ENCODE measurements at regions not wholly inside any gene's neighbourhood (a gene's known extent, or its start where the extent isn't known, plus 50 kb on each side); places are given as distances from the start of the nearest gene placed in this dataset.

GRCh38 chr1:188269956-188270355 is 1441.2 kb downstream of the PLA2G4A start (continued):
- TF ChIP-seq RFX5 (IDR thresholded peaks at IDR 0.05) (no peak), KDM1A (IDR thresholded peaks at IDR 0.05; ENCODE audit: low read depth) (no peak), RAD21 (conservative IDR thresholded peaks at IDR 0.05 in 1 of 2, IDR thresholded peaks at IDR 0.05 in 1 of 2) (no peak), RCOR1 (IDR thresholded peaks at IDR 0.05; ENCODE audit: low read depth, low read length) (no peak), HOXB13 (CRISPR knock-in tag; IDR thresholded peaks at IDR 0.05; ENCODE audit: low read depth) (no peak), ZSCAN20 (CRISPR knock-in tag; IDR thresholded peaks at IDR 0.05) (no peak), HMGXB4 (CRISPR knock-in tag; IDR thresholded peaks at IDR 0.05; ENCODE audit: borderline replicate concordance) (no peak), REST (IDR thresholded peaks at IDR 0.05) (no peak), BHLHE40 (IDR thresholded peaks at IDR 0.05; ENCODE audit: low read depth, low read length) (no peak), SREBF2 (IDR thresholded peaks at IDR 0.05) (no peak), EHMT2 (IDR thresholded peaks at IDR 0.05; ENCODE audit: low read depth) (no peak)

GRCh38 chr1:188270497-188270896 is 1441.7 kb downstream of the PLA2G4A start:
- no peak for ATAC-seq
- WGBS (ENCODE audit: missing lambda C conversion rate): 68% methylated on average over 1 of the region's 1 CpG
- no peak for DNase-seq (ENCODE audit: low read depth in 1 of 2, low spot score in 1 of 2)
- no peaks in the 10 kb centered on the region for H3K9me3 ChIP-seq
- ChIA-PET POLR2A (no interaction called here), CTCF (no interaction called here)
- H3K4me1 ChIP-seq: no peaks in the 10 kb centered on the region
- no peak overlapping the region for H3K27ac ChIP-seq
- TF ChIP-seq MYC (IDR thresholded peaks at IDR 0.05; ENCODE audit: borderline replicate concordance, low read length) (no peak), HMGXB4 (CRISPR knock-in tag; IDR thresholded peaks at IDR 0.05; ENCODE audit: borderline replicate concordance) (no peak), FOSL2 (IDR thresholded peaks at IDR 0.05) (no peak), FOSL2 (CRISPR knock-in tag; IDR thresholded peaks at IDR 0.05) (no peak), HOXB5 (CRISPR knock-in tag; IDR thresholded peaks at IDR 0.05) (no peak)
- H3K4me2 ChIP-seq: no peak overlapping the region
- H3K4me3 ChIP-seq: no peak overlapping the region
- no peak for FAIRE-seq

GRCh38 chr1:188277771-188278170 is 1449.0 kb downstream of the PLA2G4A start:
- DNase-seq (ENCODE audit: low read depth in 1 of 2, low spot score in 1 of 2): no peak
- TF ChIP-seq BCL3 (IDR thresholded peaks at IDR 0.05) (no peak), NR3C1 (IDR thresholded peaks at IDR 0.05) (no peak), FOSL2 (IDR thresholded peaks at IDR 0.05) (no peak), FOSL2 (CRISPR knock-in tag; IDR thresholded peaks at IDR 0.05) (no peak), ZC3H11A (IDR thresholded peaks at IDR 0.05) (no peak), PHF8 (IDR thresholded peaks at IDR 0.05; ENCODE audit: borderline replicate concordance, low read depth) (no peak), CEBPB (IDR thresholded peaks at IDR 0.05) (no peak), E2F6 (IDR thresholded peaks at IDR 0.05; ENCODE audit: borderline replicate concordance, low read depth) (no peak), NPAS2 (CRISPR knock-in tag; IDR thresholded peaks at IDR 0.05; ENCODE audit: borderline replicate concordance) (no peak), PBX3 (IDR thresholded peaks at IDR 0.05) (no peak), RARB (CRISPR knock-in tag; IDR thresholded peaks at IDR 0.05) (no peak), POLR2A (IDR thresholded peaks at IDR 0.05; ENCODE audit: low read length) (no peak)

More at GRCh38 chr1:188277771-188278170, 1449.0 kb downstream of the PLA2G4A start:
- Histone ChIP-seq H3K9me3 (no peaks in the 10 kb centered on the region), H3K4me1 (no peaks in the 10 kb centered on the region), H3K4me2 (no peak overlapping the region), H3K4me3 (no peak overlapping the region), H3K27ac (no peak overlapping the region)
- ChIA-PET POLR2A (no interaction called here), CTCF (no interaction called here)
- WGBS (ENCODE audit: missing lambda C conversion rate): 93% methylated on average over 1 of the region's 1 CpG
- FAIRE-seq (no peak), ATAC-seq (no peak)

All from A549 (cell line).